ENCODE measurements at regions not wholly inside any gene's neighbourhood (a gene's known extent, or its start where the extent isn't known, plus 50 kb on each side); places are given as distances from the start of the nearest gene placed in this dataset.

GRCh38 chr9:86687788-86688187, 259.5 kb downstream of the GAS1 start:
- Histone ChIP-seq H3K27me3 (replicated peaks in 1 of 2; ENCODE audit: control insufficient read depth in 2 of 2, extremely low read depth in 1 of 2, insufficient read depth in 2 of 2, low read length in 1 of 2) (peaks cover 0 to 2% of the 10 kb centered on the region in 2 experiments), H3K36me3 (ENCODE audit: control insufficient read depth in 2 of 2, extremely low read depth in 1 of 2, insufficient read depth in 1 of 2, low read length in 1 of 2) (no peaks in the 10 kb centered on the region), H3K4me3 (ENCODE audit: control insufficient read depth in 1 of 2, extremely low read depth in 1 of 2, low read length in 1 of 2) (no peak overlapping the region), H3K27ac (ENCODE audit: low read length) (no peak overlapping the region), H3K9me3 (no peaks in the 10 kb centered on the region), H3K4me1 (ENCODE audit: control insufficient read depth in 1 of 2, extremely low read depth in 1 of 2, insufficient read depth in 2 of 2, low read length in 2 of 2) (no peaks in the 10 kb centered on the region)
- no peak for DNase-seq
- Mint-ChIP-seq H3K4me1 (no peaks in the 10 kb centered on the region), H3K27ac (no peak overlapping the region), H3K27me3 (peaks cover 0 to 10% of the 10 kb centered on the region in 2 donors), H3K4me3 (no peak overlapping the region), H3K9me3 (no peaks in the 10 kb centered on the region), H3K36me3 (no peaks in the 10 kb centered on the region)
- 100% methylated on average over 2 of the region's 3 CpGs for WGBS (ENCODE audit: insufficient coverage)
- CTCF ChIA-PET = no interaction called here
- ATAC-seq (replicated peaks in 1 of 4) = no peak
- POLR2A ChIA-PET = interaction anchor here in 1 of 2 donors (0.6 kb wide), 1 partner anchor 1174 kb away, joined by 3 read pairs; no protein-coding TSS in a partner anchor

GRCh38 chr9:86685556-86685955, 261.8 kb downstream of the GAS1 start:
- Histone ChIP-seq H3K27me3 (replicated peaks in 1 of 2; ENCODE audit: control insufficient read depth in 2 of 2, extremely low read depth in 1 of 2, insufficient read depth in 2 of 2, low read length in 1 of 2) (peaks cover 0 to 2% of the 10 kb centered on the region in 2 experiments), H3K4me3 (ENCODE audit: control insufficient read depth in 1 of 2, extremely low read depth in 1 of 2, low read length in 1 of 2) (no peak overlapping the region), H3K4me1 (ENCODE audit: control insufficient read depth in 1 of 2, extremely low read depth in 1 of 2, insufficient read depth in 2 of 2, low read length in 2 of 2) (no peaks in the 10 kb centered on the region), H3K27ac (ENCODE audit: low read length) (no peak overlapping the region), H3K9me3 (no peaks in the 10 kb centered on the region), H3K36me3 (ENCODE audit: control insufficient read depth in 2 of 2, extremely low read depth in 1 of 2, insufficient read depth in 1 of 2, low read length in 1 of 2) (no peaks in the 10 kb centered on the region)
- ChIA-PET POLR2A (no interaction called here), CTCF (no interaction called here)
- Mint-ChIP-seq H3K9me3 (no peaks in the 10 kb centered on the region), H3K36me3 (no peaks in the 10 kb centered on the region), H3K27me3 (peaks cover 2 to 12% of the 10 kb centered on the region in 2 donors), H3K27ac (no peak overlapping the region), H3K4me1 (no peaks in the 10 kb centered on the region), H3K4me3 (no peak overlapping the region)
- no peak for ATAC-seq (replicated peaks in 1 of 4)
- no CpG with 5 or more reads among the region's 3 CpGs for WGBS (ENCODE audit: insufficient coverage)
- no peak for DNase-seq

GRCh38 chr9:86684148-86684547, 263.2 kb downstream of the GAS1 start:
- H3K27me3 ChIP-seq (replicated peaks in 1 of 2; ENCODE audit: control insufficient read depth in 2 of 2, extremely low read depth in 1 of 2, insufficient read depth in 2 of 2, low read length in 1 of 2) = no peaks in the 10 kb centered on the region
- CTCF ChIA-PET = no interaction called here
- Mint-ChIP-seq H3K27me3 (peaks cover 2 to 17% of the 10 kb centered on the region in 2 donors), H3K27ac (no peak overlapping the region), H3K4me1 (no peaks in the 10 kb centered on the region), H3K9me3 (no peaks in the 10 kb centered on the region), H3K36me3 (no peaks in the 10 kb centered on the region), H3K4me3 (no peak overlapping the region)
- no peak for DNase-seq
- POLR2A ChIA-PET = interaction anchor here in 1 of 2 donors (0.6 kb wide), 1 partner anchor 960 kb away, joined by 3 read pairs; no protein-coding TSS in a partner anchor
- no peak overlapping the region for H3K27ac ChIP-seq (ENCODE audit: low read length)
- no peaks in the 10 kb centered on the region for H3K9me3 ChIP-seq
- H3K4me3 ChIP-seq (ENCODE audit: control insufficient read depth in 1 of 2, extremely low read depth in 1 of 2, low read length in 1 of 2) = no peak overlapping the region
- H3K36me3 ChIP-seq (ENCODE audit: control insufficient read depth in 2 of 2, extremely low read depth in 1 of 2, insufficient read depth in 1 of 2, low read length in 1 of 2) = no peaks in the 10 kb centered on the region
- ATAC-seq (replicated peaks in 1 of 4) = no peak
- 27% methylated on average over 1 of the region's 1 CpG for WGBS (ENCODE audit: insufficient coverage)
- H3K4me1 ChIP-seq (ENCODE audit: control insufficient read depth in 1 of 2, extremely low read depth in 1 of 2, insufficient read depth in 2 of 2, low read length in 2 of 2) = no peaks in the 10 kb centered on the region

GRCh38 chr9:86682240-86682639, 265.1 kb downstream of the GAS1 start:
- WGBS (ENCODE audit: insufficient coverage) = 60% methylated on average over 2 of the region's 8 CpGs
- H3K27ac ChIP-seq (ENCODE audit: low read length) = no peak overlapping the region
- H3K27me3 Mint-ChIP-seq = peaks cover 2 to 16% of the 10 kb centered on the region in 2 donors
- H3K9me3 ChIP-seq = no peaks in the 10 kb centered on the region
- H3K27ac Mint-ChIP-seq = no peak overlapping the region
- no peaks in the 10 kb centered on the region for H3K9me3 Mint-ChIP-seq
- ChIA-PET POLR2A (no interaction called here), CTCF (no interaction called here)
- no peaks in the 10 kb centered on the region for H3K4me1 Mint-ChIP-seq
- DNase-seq (peak in 1 of 35 experiments; percentile 20), ATAC-seq (replicated peaks in 1 of 4) (no peak)
- no peaks in the 10 kb centered on the region for H3K27me3 ChIP-seq (replicated peaks in 1 of 2; ENCODE audit: control insufficient read depth in 2 of 2, extremely low read depth in 1 of 2, insufficient read depth in 2 of 2, low read length in 1 of 2)
- no peaks in the 10 kb centered on the region for H3K4me1 ChIP-seq (ENCODE audit: control insufficient read depth in 1 of 2, extremely low read depth in 1 of 2, insufficient read depth in 2 of 2, low read length in 2 of 2)
- H3K4me3 Mint-ChIP-seq = peak overlapping the region; percentile 59 to 67 (median 64)
- H3K4me3 ChIP-seq (ENCODE audit: control insufficient read depth in 1 of 2, extremely low read depth in 1 of 2, low read length in 1 of 2) = peak overlapping the region in 1 of 2 donors; percentile 66
- H3K36me3 ChIP-seq (ENCODE audit: control insufficient read depth in 2 of 2, extremely low read depth in 1 of 2, insufficient read depth in 1 of 2, low read length in 1 of 2) = no peaks in the 10 kb centered on the region
- no peaks in the 10 kb centered on the region for H3K36me3 Mint-ChIP-seq

GRCh38 chr9:86679909-86680308, 267.4 kb downstream of the GAS1 start:
- H3K27ac ChIP-seq (ENCODE audit: low read length) = no peak overlapping the region
- no peaks in the 10 kb centered on the region for H3K4me1 Mint-ChIP-seq
- H3K4me3 ChIP-seq (ENCODE audit: control insufficient read depth in 1 of 2, extremely low read depth in 1 of 2, low read length in 1 of 2) = no peak overlapping the region
- POLR2A ChIA-PET = no interaction called here
- peaks cover 2 to 16% of the 10 kb centered on the region in 2 donors for H3K27me3 Mint-ChIP-seq
- no peaks in the 10 kb centered on the region for H3K27me3 ChIP-seq (replicated peaks in 1 of 2; ENCODE audit: control insufficient read depth in 2 of 2, extremely low read depth in 1 of 2, insufficient read depth in 2 of 2, low read length in 1 of 2)
- no peaks in the 10 kb centered on the region for H3K9me3 Mint-ChIP-seq
- DNase-seq (no peak), ATAC-seq (replicated peaks in 1 of 4) (no peak)
- no peaks in the 10 kb centered on the region for H3K36me3 ChIP-seq (ENCODE audit: control insufficient read depth in 2 of 2, extremely low read depth in 1 of 2, insufficient read depth in 1 of 2, low read length in 1 of 2)
- no CpG with 5 or more reads among the region's 2 CpGs for WGBS (ENCODE audit: insufficient coverage)
- no peak overlapping the region for H3K27ac Mint-ChIP-seq
- H3K4me1 ChIP-seq (ENCODE audit: control insufficient read depth in 1 of 2, extremely low read depth in 1 of 2, insufficient read depth in 2 of 2, low read length in 2 of 2) = no peaks in the 10 kb centered on the region
- no peak overlapping the region for H3K4me3 Mint-ChIP-seq
- CTCF ChIA-PET = no interaction called here
- H3K36me3 Mint-ChIP-seq = no peaks in the 10 kb centered on the region
- no peaks in the 10 kb centered on the region for H3K9me3 ChIP-seq

GRCh38 chr9:86676396-86676795, 270.9 kb downstream of the GAS1 start:
- Mint-ChIP-seq H3K27ac (no peak overlapping the region), H3K4me3 (no peak overlapping the region), H3K36me3 (no peaks in the 10 kb centered on the region), H3K27me3 (peaks cover 0 to 16% of the 10 kb centered on the region in 2 donors), H3K4me1 (no peaks in the 10 kb centered on the region), H3K9me3 (no peaks in the 10 kb centered on the region)
- WGBS (ENCODE audit: insufficient coverage) = 14% methylated on average over 1 of the region's 2 CpGs
- H3K27me3 ChIP-seq (replicated peaks in 1 of 2; ENCODE audit: control insufficient read depth in 2 of 2, extremely low read depth in 1 of 2, insufficient read depth in 2 of 2, low read length in 1 of 2) = no peaks in the 10 kb centered on the region
- no peaks in the 10 kb centered on the region for H3K9me3 ChIP-seq
- H3K36me3 ChIP-seq (ENCODE audit: control insufficient read depth in 2 of 2, extremely low read depth in 1 of 2, insufficient read depth in 1 of 2, low read length in 1 of 2) = no peaks in the 10 kb centered on the region
- ChIA-PET POLR2A (no interaction called here), CTCF (no interaction called here)
- no peak overlapping the region for H3K4me3 ChIP-seq (ENCODE audit: control insufficient read depth in 1 of 2, extremely low read depth in 1 of 2, low read length in 1 of 2)
- no peak overlapping the region for H3K27ac ChIP-seq (ENCODE audit: low read length)
- no peaks in the 10 kb centered on the region for H3K4me1 ChIP-seq (ENCODE audit: control insufficient read depth in 1 of 2, extremely low read depth in 1 of 2, insufficient read depth in 2 of 2, low read length in 2 of 2)
- ATAC-seq (replicated peaks in 1 of 4) (no peak), DNase-seq (no peak)

GRCh38 chr9:86675805-86676204, 271.5 kb downstream of the GAS1 start:
- H3K9me3 ChIP-seq = no peaks in the 10 kb centered on the region
- Mint-ChIP-seq H3K27ac (no peak overlapping the region), H3K36me3 (no peaks in the 10 kb centered on the region), H3K27me3 (peaks cover 0 to 16% of the 10 kb centered on the region in 2 donors), H3K9me3 (peaks cover 0 to 2% (median 1%) of the 10 kb centered on the region in 3 donors), H3K4me3 (no peak overlapping the region), H3K4me1 (no peaks in the 10 kb centered on the region)
- ATAC-seq (replicated peaks in 1 of 4) = no peak
- no peak overlapping the region for H3K27ac ChIP-seq (ENCODE audit: low read length)
- DNase-seq = no peak
- ChIA-PET POLR2A (no interaction called here), CTCF (no interaction called here)
- 77% methylated on average over 3 of the region's 5 CpGs for WGBS (ENCODE audit: insufficient coverage)
- no peaks in the 10 kb centered on the region for H3K27me3 ChIP-seq (replicated peaks in 1 of 2; ENCODE audit: control insufficient read depth in 2 of 2, extremely low read depth in 1 of 2, insufficient read depth in 2 of 2, low read length in 1 of 2)
- no peaks in the 10 kb centered on the region for H3K36me3 ChIP-seq (ENCODE audit: control insufficient read depth in 2 of 2, extremely low read depth in 1 of 2, insufficient read depth in 1 of 2, low read length in 1 of 2)
- H3K4me3 ChIP-seq (ENCODE audit: control insufficient read depth in 1 of 2, extremely low read depth in 1 of 2, low read length in 1 of 2) = no peak overlapping the region
- H3K4me1 ChIP-seq (ENCODE audit: control insufficient read depth in 1 of 2, extremely low read depth in 1 of 2, insufficient read depth in 2 of 2, low read length in 2 of 2) = no peaks in the 10 kb centered on the region
